ENCODE measurements at regions not wholly inside any gene's neighbourhood (a gene's known extent, or its start where the extent isn't known, plus 50 kb on each side); places are given as distances from the start of the nearest gene placed in this dataset.

- Mint-ChIP-seq H3K4me1 (peaks cover 15% of the 10 kb centered on the region), H3K27ac (no peak overlapping the region), H3K4me3 (no peak overlapping the region), H3K27me3 (ENCODE audit: low read depth, poor library complexity) (peaks cover 4% of the 10 kb centered on the region), H3K9me3 (peaks cover 4% of the 10 kb centered on the region), H3K36me3 (ENCODE audit: low read depth) (no peaks in the 10 kb centered on the region)
- DNase-seq = no peak
- no peak for TF ChIP-seq CTCF (IDR thresholded peaks at IDR 0.05)
Observed at GRCh38 chr3:30313840-30314239, 292.6 kb upstream of the TGFBR2 start.

GRCh38 chr3:30314757-30315325 lies 291.6 kb upstream of the TGFBR2 start:
- H3K27me3 Mint-ChIP-seq (ENCODE audit: low read depth, poor library complexity) = peaks cover 4% of the 10 kb centered on the region
- H3K4me1 Mint-ChIP-seq = peaks cover 20% of the 10 kb centered on the region
- no peak for DNase-seq
- peaks cover 4% of the 10 kb centered on the region for H3K9me3 Mint-ChIP-seq
- H3K36me3 Mint-ChIP-seq (ENCODE audit: low read depth) = no peaks in the 10 kb centered on the region
- H3K4me3 Mint-ChIP-seq = no peak overlapping the region
- peak overlapping the region; percentile 33 for H3K27ac Mint-ChIP-seq
- TF ChIP-seq CTCF (IDR thresholded peaks at IDR 0.05) = no peak

DNA sequence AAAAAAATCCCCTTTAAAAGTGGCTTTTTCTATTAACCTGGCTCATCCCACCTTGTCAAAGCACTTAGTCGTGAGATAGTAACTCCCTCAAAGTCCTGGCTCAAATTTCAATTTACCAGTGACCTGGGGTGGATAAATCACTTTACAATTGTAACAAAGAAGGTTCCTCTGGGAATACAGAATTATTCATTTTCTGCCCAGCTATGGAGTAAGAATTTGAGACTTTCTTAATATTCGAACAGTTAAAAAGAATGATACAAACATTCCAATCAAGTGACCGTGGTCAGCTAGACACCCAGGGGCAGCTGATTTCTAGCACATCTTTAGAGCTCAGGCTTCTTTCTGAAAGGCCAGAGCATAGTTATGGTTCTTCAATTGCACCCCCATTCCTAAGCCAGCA lies 291.0 kb upstream of the TGFBR2 start:
- no peak for DNase-seq

DNA sequence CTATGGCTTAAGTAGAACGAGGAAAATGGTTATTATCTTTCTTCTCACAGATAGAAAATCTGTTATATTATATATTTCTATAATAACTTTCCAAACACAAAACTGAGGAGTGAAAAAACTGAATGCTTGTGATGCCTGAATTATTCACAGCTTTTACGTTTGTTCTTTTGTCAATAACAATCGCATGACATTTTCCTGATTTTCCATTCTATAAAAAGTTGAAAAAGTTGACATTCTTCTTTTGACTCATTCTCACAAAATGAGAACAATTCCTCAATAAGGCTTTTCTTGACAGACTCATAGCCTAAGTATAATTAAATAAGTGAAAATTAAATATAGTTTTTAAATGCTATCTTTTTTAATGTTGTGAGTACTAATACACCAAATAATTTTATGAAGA lies 288.8 kb upstream of the TGFBR2 start:
- Mint-ChIP-seq H3K27me3 (ENCODE audit: low read depth, poor library complexity) (no peaks in the 10 kb centered on the region), H3K4me1 (peaks cover 20% of the 10 kb centered on the region), H3K4me3 (no peak overlapping the region), H3K9me3 (peaks cover 8% of the 10 kb centered on the region), H3K36me3 (ENCODE audit: low read depth) (no peaks in the 10 kb centered on the region), H3K27ac (no peak overlapping the region)
- TF ChIP-seq CTCF (IDR thresholded peaks at IDR 0.05) = no peak
- no peak for DNase-seq

More for the DNA sequence above, 291.0 kb upstream of the TGFBR2 start:
- Mint-ChIP-seq H3K4me3 (no peak overlapping the region), H3K27ac (no peak overlapping the region), H3K36me3 (ENCODE audit: low read depth) (no peaks in the 10 kb centered on the region), H3K27me3 (ENCODE audit: low read depth, poor library complexity) (no peaks in the 10 kb centered on the region), H3K4me1 (peaks cover 20% of the 10 kb centered on the region), H3K9me3 (peaks cover 4% of the 10 kb centered on the region)
- no peak for TF ChIP-seq CTCF (IDR thresholded peaks at IDR 0.05)

DNA sequence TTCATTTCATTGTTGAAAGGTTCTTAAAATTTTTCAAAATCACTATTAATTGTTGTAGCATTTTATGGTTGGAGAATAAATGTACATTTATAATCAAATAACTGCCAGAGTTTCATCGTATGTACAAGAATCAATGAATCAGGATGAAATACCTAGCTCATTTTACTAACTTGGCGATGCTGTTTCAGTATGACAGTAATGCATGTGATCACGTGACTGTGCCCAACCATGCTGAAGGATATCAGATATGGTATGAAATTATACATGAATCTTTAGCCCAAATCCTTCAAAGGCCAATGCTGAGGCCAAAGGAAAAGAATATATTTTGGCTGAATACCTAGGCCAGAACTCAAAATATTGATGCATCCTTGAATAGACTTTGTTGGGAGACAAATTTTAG lies 288.3 kb upstream of the TGFBR2 start:
- no peak overlapping the region for H3K4me3 Mint-ChIP-seq
- H3K27ac Mint-ChIP-seq = no peak overlapping the region
- peaks cover 8% of the 10 kb centered on the region for H3K9me3 Mint-ChIP-seq
- no peak for DNase-seq
- H3K4me1 Mint-ChIP-seq = peaks cover 20% of the 10 kb centered on the region
- H3K36me3 Mint-ChIP-seq (ENCODE audit: low read depth) = no peaks in the 10 kb centered on the region
- no peak for TF ChIP-seq CTCF (IDR thresholded peaks at IDR 0.05)
- no peaks in the 10 kb centered on the region for H3K27me3 Mint-ChIP-seq (ENCODE audit: low read depth, poor library complexity)

GRCh38 chr3:30319713-30320112 lies 286.7 kb upstream of the TGFBR2 start:
- no peak for DNase-seq
- H3K27me3 Mint-ChIP-seq (ENCODE audit: low read depth, poor library complexity) = no peaks in the 10 kb centered on the region
- peaks cover 8% of the 10 kb centered on the region for H3K9me3 Mint-ChIP-seq
- H3K4me3 Mint-ChIP-seq = no peak overlapping the region
- peak overlapping the region; percentile 4 for H3K27ac Mint-ChIP-seq
- peak; percentile 21 for TF ChIP-seq CTCF (IDR thresholded peaks at IDR 0.05)
- H3K36me3 Mint-ChIP-seq (ENCODE audit: low read depth) = no peaks in the 10 kb centered on the region
- H3K4me1 Mint-ChIP-seq = peaks cover 18% of the 10 kb centered on the region
